SJSA1 (cell line): ENCODE measurements at regions not wholly inside any gene's neighbourhood (a gene's known extent, or its start where the extent isn't known, plus 50 kb on each side); places are given as distances from the start of the nearest gene placed in this dataset.
"Not testable (repeated sequence)": the region's sequence is repeated elsewhere in the genome, so short reads cannot be mapped to it uniquely, and the experiment has no call there.

Experiments used
- DNase-seq, 2 experiments: peaks; one replicate each; pipeline ENCODE4 v3.0.0-alpha.2; 2015 to 2020; ENCODE audit warnings: low spot score in 2 of 2, low read depth in 1 of 2
- H3K27ac ChIP-seq: fragments of 250-450 bp; sonication (Bioruptor Pico); 2 replicates; pipeline ENCODE4 v1.5.1; 2020; ENCODE audit warnings: mild to moderate bottlenecking, moderate library complexity
- H3K27me3 ChIP-seq: fragments of 250-450 bp; sonication (Bioruptor Pico); replicated peaks from 2 replicates; pipeline ENCODE4 v1.5.1; 2020; ENCODE audit warnings: mild to moderate bottlenecking, moderate library complexity
- H3K36me3 ChIP-seq: fragments of 250-450 bp; sonication (Bioruptor Pico); 2 replicates; pipeline ENCODE4 v1.5.1; 2020; ENCODE audit warnings: mild to moderate bottlenecking
- H3K4me1 ChIP-seq: fragments of 250-450 bp; sonication (Bioruptor Pico); replicated peaks from 2 replicates; pipeline ENCODE4 v1.6.1; 2021; ENCODE audit warnings: mild to moderate bottlenecking
- H3K4me3 ChIP-seq: fragments of 250-450 bp; sonication (Bioruptor Pico); 2 replicates; pipeline ENCODE4 v1.5.1; 2020; ENCODE audit warnings: mild to moderate bottlenecking
- H3K9me3 ChIP-seq: fragments of 250-450 bp; sonication (Bioruptor Pico); replicated peaks from 2 replicates; pipeline ENCODE4 v1.5.1; 2020; ENCODE audit warnings: mild to moderate bottlenecking

- Histone ChIP-seq H3K4me1 (peaks cover 9% of the 10 kb centered on the region), H3K27ac (no peak overlapping the region), H3K27me3 (no peaks in the 10 kb centered on the region), H3K36me3 (no peaks in the 10 kb centered on the region), H3K4me3 (no peak overlapping the region), H3K9me3 (no peaks in the 10 kb centered on the region)
- DNase-seq: no peak
These were observed 106.7 kb upstream of the PELI1 start for GRCh38 chr2:64250751-64251423.

- no peaks in the 10 kb centered on the region for H3K36me3 ChIP-seq
- no peak for DNase-seq
- no peaks in the 10 kb centered on the region for H3K9me3 ChIP-seq
- no peak overlapping the region for H3K27ac ChIP-seq
- peaks cover 9% of the 10 kb centered on the region for H3K4me1 ChIP-seq
- no peak overlapping the region for H3K4me3 ChIP-seq
- H3K27me3 ChIP-seq: no peaks in the 10 kb centered on the region
These were observed 107.5 kb upstream of the PELI1 start for GRCh38 chr2:64251497-64252250.

DNA sequence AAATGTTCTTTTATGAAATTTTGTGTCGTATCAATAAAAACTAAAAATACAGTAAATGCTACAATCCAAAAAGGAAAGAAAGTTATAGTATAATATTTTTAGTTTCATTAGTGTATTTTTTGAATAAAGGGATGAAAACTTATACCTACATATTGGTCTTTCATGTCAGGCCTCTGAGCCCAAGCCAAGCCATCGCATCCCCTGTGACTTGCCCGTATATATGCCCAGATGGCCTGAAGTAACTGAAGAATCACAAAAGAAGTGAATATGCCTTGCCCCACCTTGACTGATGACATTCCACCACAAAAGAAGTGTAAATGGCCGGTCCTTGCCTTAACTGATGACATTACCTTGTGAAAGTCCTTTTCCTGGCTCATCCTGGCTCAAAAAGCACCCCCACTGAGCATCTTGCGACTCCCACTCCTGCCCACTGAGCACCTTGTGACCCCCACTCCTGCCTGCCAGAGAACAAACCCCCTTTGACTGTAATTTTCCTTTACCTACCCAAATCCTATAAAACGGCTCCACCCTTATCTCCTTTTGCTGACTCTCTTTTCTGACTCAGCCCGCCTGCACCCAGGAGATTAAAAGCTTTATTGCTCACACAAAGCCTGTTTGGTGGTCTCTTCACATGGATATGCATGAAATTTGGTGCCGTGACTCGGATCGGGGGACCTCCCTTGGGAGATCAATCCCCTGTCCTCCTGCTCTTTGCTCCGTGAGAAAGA is 108.2 kb upstream of the PELI1 start:
- DNase-seq, H3K27ac ChIP-seq, H3K9me3 ChIP-seq, H3K4me1 ChIP-seq, H3K36me3 ChIP-seq, H3K27me3 ChIP-seq, H3K4me3 ChIP-seq: not testable (repeated sequence)

DNA sequence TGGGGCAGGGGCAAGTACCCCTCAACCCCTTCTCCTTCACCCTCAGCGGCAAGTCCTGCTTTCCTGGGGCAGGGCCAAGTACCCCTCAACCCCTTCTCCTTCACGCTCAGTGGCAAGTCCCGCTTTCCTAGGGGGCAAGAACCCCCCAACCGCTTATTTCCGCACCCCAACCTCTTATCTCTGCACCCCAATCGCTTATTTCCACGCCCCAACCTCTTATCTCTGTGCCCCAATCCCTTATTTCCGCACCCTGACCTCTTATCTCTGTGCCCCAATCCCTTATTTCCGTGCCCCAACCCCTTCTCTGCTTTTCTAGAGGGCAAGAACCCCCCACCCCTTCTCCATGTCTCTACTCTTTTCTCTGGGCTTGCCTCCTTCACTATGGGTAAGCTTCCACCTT is 109.2 kb upstream of the PELI1 start:
- H3K27me3 ChIP-seq, DNase-seq, H3K36me3 ChIP-seq, H3K4me3 ChIP-seq, H3K4me1 ChIP-seq, H3K9me3 ChIP-seq, H3K27ac ChIP-seq: not testable (repeated sequence)

DNA sequence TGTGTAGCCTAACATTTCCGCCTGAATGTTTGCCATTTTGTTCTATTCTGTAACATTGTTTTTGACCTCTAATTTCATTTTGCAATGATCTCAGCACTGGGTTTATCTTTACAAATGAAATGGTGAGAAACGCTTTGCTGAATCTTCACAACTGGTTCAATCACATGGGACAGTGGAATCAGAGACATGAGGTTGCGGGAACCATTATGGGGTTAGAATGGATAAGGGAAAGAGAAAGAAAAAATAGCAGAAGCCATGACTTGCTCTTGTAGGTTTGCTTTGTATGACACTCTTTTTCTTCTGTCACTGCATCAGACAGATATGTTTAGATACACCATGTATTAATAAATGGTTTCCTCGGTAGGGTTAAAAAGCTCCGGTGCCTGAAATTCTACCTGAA is 114.3 kb upstream of the PELI1 start:
- DNase-seq: no peak
- H3K36me3 ChIP-seq: no peaks in the 10 kb centered on the region
- H3K27ac ChIP-seq: no peak overlapping the region
- no peaks in the 10 kb centered on the region for H3K9me3 ChIP-seq
- no peaks in the 10 kb centered on the region for H3K27me3 ChIP-seq
- no peak overlapping the region for H3K4me3 ChIP-seq
- H3K4me1 ChIP-seq: peaks cover 18% of the 10 kb centered on the region

DNA sequence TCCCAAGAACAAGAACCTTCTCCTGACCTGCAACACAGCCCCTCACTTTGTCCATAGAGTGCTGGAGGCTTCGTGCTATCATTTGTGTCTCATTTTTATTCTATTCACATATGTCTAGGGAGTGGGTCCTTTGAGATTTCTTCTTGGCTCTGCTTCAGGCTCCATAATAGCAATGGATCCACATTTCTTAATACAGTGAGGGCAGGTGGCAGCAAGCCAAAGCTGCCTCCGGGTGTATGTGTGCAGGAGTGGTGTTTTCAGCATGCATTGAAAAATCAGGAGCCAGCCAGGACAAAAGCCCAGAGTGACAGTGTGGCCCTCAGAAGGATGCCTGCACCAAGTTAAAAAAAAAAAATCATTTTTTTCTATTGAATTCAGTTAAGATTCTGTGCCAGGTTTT is 115.1 kb upstream of the PELI1 start:
- H3K9me3 ChIP-seq: no peaks in the 10 kb centered on the region
- no peak overlapping the region for H3K4me3 ChIP-seq
- DNase-seq: no peak
- no peaks in the 10 kb centered on the region for H3K36me3 ChIP-seq
- H3K27ac ChIP-seq: no peak overlapping the region
- H3K4me1 ChIP-seq: peaks cover 24% of the 10 kb centered on the region
- no peaks in the 10 kb centered on the region for H3K27me3 ChIP-seq

- H3K4me1 ChIP-seq: peaks cover 24% of the 10 kb centered on the region
- no peak overlapping the region for H3K27ac ChIP-seq
- H3K9me3 ChIP-seq: no peaks in the 10 kb centered on the region
- DNase-seq: no peak
- no peaks in the 10 kb centered on the region for H3K27me3 ChIP-seq
- H3K36me3 ChIP-seq: no peaks in the 10 kb centered on the region
- no peak overlapping the region for H3K4me3 ChIP-seq
These were observed 116.0 kb upstream of the PELI1 start for GRCh38 chr2:64260093-64260803.

DNA sequence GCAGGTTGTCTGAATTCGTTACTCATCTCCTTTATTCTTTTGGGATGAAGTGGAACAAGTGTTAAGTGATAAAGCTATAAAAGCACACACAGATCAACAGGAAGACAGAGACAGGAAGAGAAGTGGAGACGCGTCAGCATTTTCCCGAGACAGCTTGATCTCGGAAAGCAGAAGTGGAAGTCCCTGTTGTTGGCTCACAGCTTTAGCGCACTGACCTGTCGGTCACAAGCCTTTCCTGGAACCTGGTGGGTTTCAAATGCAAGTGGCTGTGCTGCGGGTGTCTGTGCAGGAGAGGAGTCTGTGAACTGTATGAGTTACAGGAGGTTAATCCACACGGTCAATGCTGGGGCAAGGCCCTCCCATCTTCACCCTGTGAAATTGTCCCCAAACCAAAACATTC is 116.6 kb upstream of the PELI1 start:
- Histone ChIP-seq H3K9me3 (no peaks in the 10 kb centered on the region), H3K27ac (no peak overlapping the region), H3K4me1 (peaks cover 24% of the 10 kb centered on the region), H3K36me3 (no peaks in the 10 kb centered on the region), H3K4me3 (no peak overlapping the region), H3K27me3 (no peaks in the 10 kb centered on the region)
- DNase-seq: no peak

DNA sequence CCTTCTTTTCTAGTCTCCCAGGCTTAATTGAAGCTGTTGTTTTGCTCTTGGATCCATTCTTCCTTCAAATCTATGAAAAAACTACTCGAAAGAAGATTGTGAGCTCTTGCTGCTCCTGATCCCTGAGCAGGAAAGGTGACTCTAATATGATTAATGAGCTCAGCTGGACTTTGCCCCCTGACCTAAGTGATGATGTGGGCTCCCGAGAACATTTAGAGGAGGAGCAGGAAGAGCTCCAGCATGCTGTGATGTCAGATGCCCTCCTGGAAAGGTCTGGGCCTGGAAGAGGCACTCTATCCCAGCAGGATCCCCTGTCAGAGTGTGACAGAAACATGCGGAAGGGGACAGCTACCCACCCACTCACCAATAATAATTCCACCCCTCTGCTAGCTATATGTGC is 117.9 kb upstream of the PELI1 start:
- no peak overlapping the region for H3K4me3 ChIP-seq
- H3K27ac ChIP-seq: no peak overlapping the region
- H3K9me3 ChIP-seq: no peaks in the 10 kb centered on the region
- H3K36me3 ChIP-seq: no peaks in the 10 kb centered on the region
- no peak for DNase-seq
- peaks cover 24% of the 10 kb centered on the region for H3K4me1 ChIP-seq
- H3K27me3 ChIP-seq: no peaks in the 10 kb centered on the region

DNA sequence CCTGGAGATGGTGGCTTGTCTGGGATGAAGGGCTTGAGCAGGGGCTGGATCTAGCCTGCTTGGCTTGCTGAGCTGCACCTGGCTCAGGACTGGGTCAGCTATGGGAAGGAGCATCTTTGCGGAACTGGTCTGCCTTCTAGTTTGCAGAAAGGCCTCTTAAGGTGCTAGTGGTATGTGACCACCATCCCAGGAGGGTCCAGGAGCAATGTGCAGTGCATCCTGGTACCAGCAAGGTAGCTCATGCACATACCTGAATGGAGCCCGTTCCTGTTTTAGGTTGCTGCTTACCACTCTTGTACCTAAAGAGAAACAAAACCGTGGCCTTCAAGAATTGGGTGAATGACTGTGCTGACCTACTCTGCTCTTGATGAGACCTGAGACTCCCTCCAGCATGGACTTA is 118.6 kb upstream of the PELI1 start:
- no peaks in the 10 kb centered on the region for H3K27me3 ChIP-seq
- no peak for DNase-seq
- no peak overlapping the region for H3K27ac ChIP-seq
- no peaks in the 10 kb centered on the region for H3K9me3 ChIP-seq
- peaks cover 28% of the 10 kb centered on the region for H3K4me1 ChIP-seq
- no peak overlapping the region for H3K4me3 ChIP-seq
- no peaks in the 10 kb centered on the region for H3K36me3 ChIP-seq

DNA sequence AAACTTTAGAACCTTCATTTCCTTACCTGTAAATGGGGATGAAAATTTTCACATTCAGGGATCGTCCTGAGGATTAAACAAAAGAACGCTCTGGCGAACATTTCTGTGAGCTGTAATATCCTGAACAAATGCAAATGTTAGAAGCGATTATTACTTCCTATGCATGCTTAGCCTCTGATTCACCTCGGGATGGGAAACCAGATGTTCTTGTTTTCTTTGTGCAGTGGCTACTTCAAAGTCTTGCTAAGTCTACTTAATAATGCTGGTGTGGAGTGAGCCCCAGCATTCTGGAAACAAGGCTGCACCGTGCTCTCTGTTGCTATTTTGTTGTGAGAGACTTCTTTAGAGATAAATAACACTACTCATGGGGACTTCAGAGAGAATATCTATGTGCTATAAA is 119.1 kb upstream of the PELI1 start:
- peaks cover 29% of the 10 kb centered on the region for H3K4me1 ChIP-seq
- H3K4me3 ChIP-seq: no peak overlapping the region
- H3K9me3 ChIP-seq: no peaks in the 10 kb centered on the region
- no peaks in the 10 kb centered on the region for H3K36me3 ChIP-seq
- peak; percentile 48 to 57 for DNase-seq
- H3K27me3 ChIP-seq: no peaks in the 10 kb centered on the region
- no peak overlapping the region for H3K27ac ChIP-seq

DNA sequence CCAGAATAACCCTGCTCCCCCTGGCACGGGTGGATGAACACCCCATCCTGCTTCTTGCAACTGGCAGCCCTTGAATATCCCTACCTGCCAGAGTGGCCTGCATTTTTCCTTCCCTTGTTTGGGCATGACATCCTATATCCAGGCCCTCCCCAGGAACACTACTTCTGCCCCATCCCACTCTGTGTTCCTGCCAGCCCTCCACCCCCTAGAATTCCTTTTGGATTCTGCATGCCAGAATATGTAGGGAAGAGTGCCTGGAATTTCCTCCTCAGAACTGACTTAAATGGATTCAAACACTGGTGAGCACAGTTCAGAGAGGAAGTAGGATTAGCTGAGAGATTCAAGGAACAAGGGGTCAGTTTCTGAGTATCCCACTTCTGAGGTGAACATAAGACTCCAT is 123.5 kb upstream of the PELI1 start:
- no peaks in the 10 kb centered on the region for H3K9me3 ChIP-seq
- H3K4me3 ChIP-seq: no peak overlapping the region
- no peak for DNase-seq
- no peaks in the 10 kb centered on the region for H3K27me3 ChIP-seq
- H3K27ac ChIP-seq: no peak overlapping the region
- no peaks in the 10 kb centered on the region for H3K36me3 ChIP-seq
- H3K4me1 ChIP-seq: peaks cover 30% of the 10 kb centered on the region

- Histone ChIP-seq H3K27ac (no peak overlapping the region), H3K36me3 (no peaks in the 10 kb centered on the region), H3K27me3 (no peaks in the 10 kb centered on the region), H3K4me3 (no peak overlapping the region), H3K9me3 (no peaks in the 10 kb centered on the region), H3K4me1 (peaks cover 30% of the 10 kb centered on the region)
- no peak for DNase-seq
These were observed 124.3 kb upstream of the PELI1 start for GRCh38 chr2:64268330-64269048.
